A549 (cell line): ENCODE measurements at regions not wholly inside any gene's neighbourhood (a gene's known extent, or its start where the extent isn't known, plus 50 kb on each side); places are given as distances from the start of the nearest gene placed in this dataset.

ENCODE experiments used
- ATAC-seq, 2 experiments: fragments of 200-7000 bp in 1 of 2; fragments of >200 bp in 1 of 2; cut with Nextera tagmentation in 1 of 2; cut with Tn5 transposase in 1 of 2; 3 replicates each; pipeline versions ENCODE4 v1.8.0 to v1.9.1; 2018 to 2020; ENCODE audit warnings: mild to moderate bottlenecking in 1 of 2, moderate library complexity in 1 of 2
- CTCF ChIA-PET: fragments of 300-600 bp; sonication (Branson Sonifier 250); formaldehyde crosslinking; extraction: SDS; loops from one replicate; lab custom pipeline; 2021; ENCODE audit warnings: antibody characterized with exemption, inconsistent platforms; lab: Yijun Ruan, JAX
- POLR2A ChIA-PET: fragments of 350-600 bp; formaldehyde crosslinking; extraction: SDS; loops from one replicate; lab custom pipeline; 2021; ENCODE audit warnings: antibody characterized with exemption, inconsistent platforms; lab: Yijun Ruan, JAX
- DNase-seq, 2 experiments: peaks; one replicate each; pipeline versions ENCODE4 v3.0.0 to v3.0.0-alpha.2; 2011 to 2016; ENCODE audit warnings: low read depth in 1 of 2, low spot score in 1 of 2
- FAIRE-seq: peaks from 2 replicates; lab custom pipeline; 2011; peaks lifted over from hg19 to GRCh38; lab: Jason Lieb, UNC
- H3K27ac ChIP-seq, 2 experiments: fragments of >200 bp; sonication (Bioruptor Twin); formaldehyde crosslinking; 3 replicates each; pipeline ENCODE4 v1.5.1; 2016 to 2017
- H3K4me1 ChIP-seq: fragments of >200 bp; sonication (Bioruptor Twin); formaldehyde crosslinking; 3 replicates; pipeline ENCODE4 v1.6.1; 2016
- H3K4me2 ChIP-seq: fragments of >200 bp; sonication (Bioruptor Twin); formaldehyde crosslinking; 3 replicates; pipeline ENCODE4 v1.6.1; 2016
- H3K4me3 ChIP-seq: fragments of >200 bp; sonication (Bioruptor Twin); formaldehyde crosslinking; 3 replicates; pipeline ENCODE4 v1.5.1; 2016
- H3K9me3 ChIP-seq: fragments of >200 bp; sonication (Bioruptor Twin); formaldehyde crosslinking; 3 replicates; pipeline ENCODE4 v1.6.1; 2016
- BCL3 ChIP-seq: fragments of >200 bp; sonication (Bioruptor Twin); formaldehyde crosslinking; IDR thresholded peaks from 3 replicates; pipeline ENCODE4 v1.6.1; 2016
- BHLHE40 ChIP-seq: IDR thresholded peaks from 2 replicates; pipeline ENCODE4 v1.6.1; 2012; ENCODE audit warnings: low read depth, low read length, inconsistent platforms
- CBX8 ChIP-seq: fragments of 200-600 bp; sonication (generic); IDR thresholded peaks from 2 replicates; pipeline ENCODE4 v1.6.1; 2016
- CHD4 ChIP-seq: fragments of 200-600 bp; sonication (generic); IDR thresholded peaks from 2 replicates; pipeline ENCODE4 v1.6.1; 2016; ENCODE audit warnings: antibody characterized with exemption, mild to moderate bottlenecking, borderline replicate concordance
- EHMT2 ChIP-seq: fragments of 200-600 bp; sonication (generic); IDR thresholded peaks from 2 replicates; pipeline ENCODE4 v1.6.1; 2016; ENCODE audit warnings: antibody characterized with exemption, low read depth, mild to moderate bottlenecking, moderate library complexity
- EP300 ChIP-seq, 2 experiments: fragments of >200 bp; sonication (Bioruptor Twin); formaldehyde crosslinking; IDR thresholded peaks; 2 replicates in 1 of 2; 3 replicates in 1 of 2; pipeline ENCODE4 v1.6.1; 2016 to 2017
- FOSB ChIP-seq: fragments of 250-450 bp; sonication (Bioruptor Pico); IDR thresholded peaks from 2 replicates; pipeline ENCODE4 v1.5.0; 2020; ENCODE audit warnings: mild to moderate bottlenecking, moderate library complexity
- GATA3 ChIP-seq: IDR thresholded peaks from 2 replicates; pipeline ENCODE4 v1.6.1; 2012; ENCODE audit warnings: borderline replicate concordance
- HDAC2 ChIP-seq: fragments of 200-600 bp; sonication (generic); IDR thresholded peaks from 2 replicates; pipeline ENCODE4 v1.6.1; 2016
- JUNB ChIP-seq: fragments of >200 bp; sonication (Bioruptor Twin); formaldehyde crosslinking; IDR thresholded peaks from 2 replicates; pipeline ENCODE4 v1.6.1; 2016
- MAX ChIP-seq: IDR thresholded peaks from 2 replicates; pipeline ENCODE4 v1.6.1; 2012
- NR3C1 ChIP-seq: fragments of >200 bp; sonication (Bioruptor Twin); formaldehyde crosslinking; IDR thresholded peaks from 3 replicates; pipeline ENCODE4 v1.6.1; 2017
- PHF8 ChIP-seq: fragments of 200-600 bp; sonication (generic); IDR thresholded peaks from 2 replicates; pipeline ENCODE4 v1.6.1; 2016; ENCODE audit warnings: low read depth, mild to moderate bottlenecking, antibody characterized with exemption, moderate library complexity, borderline replicate concordance
- RAD21 ChIP-seq, 2 experiments: fragments of >200 bp in 1 of 2; sonication (Bioruptor Twin) in 1 of 2; formaldehyde crosslinking in 1 of 2; IDR thresholded peaks in 1 of 2; conservative IDR thresholded peaks in 1 of 2; 2 replicates in 1 of 2; 3 replicates in 1 of 2; pipeline ENCODE4 v1.6.1; 2012 to 2018; ENCODE audit warnings: inconsistent platforms in 1 of 2
- RCOR1 ChIP-seq: fragments of 150-350 bp; IDR thresholded peaks from 2 replicates; pipeline ENCODE4 v1.6.1; 2014; ENCODE audit warnings: antibody characterized with exemption, low read length, low read depth
- REST ChIP-seq: fragments of 200-600 bp; sonication (generic); IDR thresholded peaks from 2 replicates; pipeline ENCODE4 v1.6.1; 2016; ENCODE audit warnings: antibody characterized with exemption, mild to moderate bottlenecking, moderate library complexity
- SREBF2 ChIP-seq: fragments of 450-650 bp; IDR thresholded peaks from 2 replicates; pipeline ENCODE4 v1.6.1; 2014; ENCODE audit warnings: mild to moderate bottlenecking, moderate library complexity
- TFCP2L1 ChIP-seq: fragments of 250-450 bp; sonication (Bioruptor Pico); IDR thresholded peaks from 2 replicates; pipeline ENCODE4 v1.5.0; 2021; ENCODE audit warnings: mild to moderate bottlenecking
- WGBS: methylation state at CpG from one replicate; pipeline ENCODE4 v1.1.6; 2017; ENCODE audit errors: missing lambda C conversion rate; 5-methylcytosine and 5-hydroxymethylcytosine counted together
- TF ChIP-seq, protein P1 (sequence below): IDR thresholded peaks from 2 replicates; pipeline ENCODE4 v1.6.1; 2012
- TF ChIP-seq, protein P2 (sequence below): fragments of >200 bp; sonication (Bioruptor Twin); formaldehyde crosslinking; IDR thresholded peaks from 3 replicates; pipeline ENCODE4 v1.5.1; 2016

GRCh38 chr2:105611333-105611637 is 133.4 kb upstream of the NCK2 start:
- CTCF ChIA-PET, result no interaction called here
- no peaks in the 10 kb centered on the region for H3K9me3 ChIP-seq
- TF ChIP-seq HDAC2, result no peak
- TF ChIP-seq GATA3, result no peak
- TF ChIP-seq JUNB, result no peak
- TF ChIP-seq BCL3, result no peak
- TF ChIP-seq NR3C1, result no peak
- TF ChIP-seq PHF8, result no peak
- TF ChIP-seq FOSB (CRISPR knock-in tag), result no peak
- no peak for TF ChIP-seq BHLHE40
- TF ChIP-seq EHMT2, result no peak
- TF ChIP-seq MAX, result no peak
- TF ChIP-seq, protein P1, sequence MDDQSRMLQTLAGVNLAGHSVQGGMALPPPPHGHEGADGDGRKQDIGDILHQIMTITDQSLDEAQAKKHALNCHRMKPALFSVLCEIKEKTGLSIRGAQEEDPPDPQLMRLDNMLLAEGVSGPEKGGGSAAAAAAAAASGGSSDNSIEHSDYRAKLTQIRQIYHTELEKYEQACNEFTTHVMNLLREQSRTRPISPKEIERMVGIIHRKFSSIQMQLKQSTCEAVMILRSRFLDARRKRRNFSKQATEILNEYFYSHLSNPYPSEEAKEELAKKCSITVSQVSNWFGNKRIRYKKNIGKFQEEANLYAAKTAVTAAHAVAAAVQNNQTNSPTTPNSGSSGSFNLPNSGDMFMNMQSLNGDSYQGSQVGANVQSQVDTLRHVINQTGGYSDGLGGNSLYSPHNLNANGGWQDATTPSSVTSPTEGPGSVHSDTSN, result no peak
- TF ChIP-seq, protein P2, sequence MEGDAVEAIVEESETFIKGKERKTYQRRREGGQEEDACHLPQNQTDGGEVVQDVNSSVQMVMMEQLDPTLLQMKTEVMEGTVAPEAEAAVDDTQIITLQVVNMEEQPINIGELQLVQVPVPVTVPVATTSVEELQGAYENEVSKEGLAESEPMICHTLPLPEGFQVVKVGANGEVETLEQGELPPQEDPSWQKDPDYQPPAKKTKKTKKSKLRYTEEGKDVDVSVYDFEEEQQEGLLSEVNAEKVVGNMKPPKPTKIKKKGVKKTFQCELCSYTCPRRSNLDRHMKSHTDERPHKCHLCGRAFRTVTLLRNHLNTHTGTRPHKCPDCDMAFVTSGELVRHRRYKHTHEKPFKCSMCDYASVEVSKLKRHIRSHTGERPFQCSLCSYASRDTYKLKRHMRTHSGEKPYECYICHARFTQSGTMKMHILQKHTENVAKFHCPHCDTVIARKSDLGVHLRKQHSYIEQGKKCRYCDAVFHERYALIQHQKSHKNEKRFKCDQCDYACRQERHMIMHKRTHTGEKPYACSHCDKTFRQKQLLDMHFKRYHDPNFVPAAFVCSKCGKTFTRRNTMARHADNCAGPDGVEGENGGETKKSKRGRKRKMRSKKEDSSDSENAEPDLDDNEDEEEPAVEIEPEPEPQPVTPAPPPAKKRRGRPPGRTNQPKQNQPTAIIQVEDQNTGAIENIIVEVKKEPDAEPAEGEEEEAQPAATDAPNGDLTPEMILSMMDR, result no peak
- TF ChIP-seq SREBF2, result no peak
- TF ChIP-seq TFCP2L1, result no peak
- no peak overlapping the region for H3K4me2 ChIP-seq
- ATAC-seq, result no peak
- H3K4me3 ChIP-seq, result no peak overlapping the region
- H3K27ac ChIP-seq, result no peak overlapping the region
- DNase-seq, result no peak
- POLR2A ChIA-PET, result no interaction called here
- no peak for FAIRE-seq
- 55% methylated on average over 2 of the region's 2 CpGs for WGBS
- no peaks in the 10 kb centered on the region for H3K4me1 ChIP-seq

DNA sequence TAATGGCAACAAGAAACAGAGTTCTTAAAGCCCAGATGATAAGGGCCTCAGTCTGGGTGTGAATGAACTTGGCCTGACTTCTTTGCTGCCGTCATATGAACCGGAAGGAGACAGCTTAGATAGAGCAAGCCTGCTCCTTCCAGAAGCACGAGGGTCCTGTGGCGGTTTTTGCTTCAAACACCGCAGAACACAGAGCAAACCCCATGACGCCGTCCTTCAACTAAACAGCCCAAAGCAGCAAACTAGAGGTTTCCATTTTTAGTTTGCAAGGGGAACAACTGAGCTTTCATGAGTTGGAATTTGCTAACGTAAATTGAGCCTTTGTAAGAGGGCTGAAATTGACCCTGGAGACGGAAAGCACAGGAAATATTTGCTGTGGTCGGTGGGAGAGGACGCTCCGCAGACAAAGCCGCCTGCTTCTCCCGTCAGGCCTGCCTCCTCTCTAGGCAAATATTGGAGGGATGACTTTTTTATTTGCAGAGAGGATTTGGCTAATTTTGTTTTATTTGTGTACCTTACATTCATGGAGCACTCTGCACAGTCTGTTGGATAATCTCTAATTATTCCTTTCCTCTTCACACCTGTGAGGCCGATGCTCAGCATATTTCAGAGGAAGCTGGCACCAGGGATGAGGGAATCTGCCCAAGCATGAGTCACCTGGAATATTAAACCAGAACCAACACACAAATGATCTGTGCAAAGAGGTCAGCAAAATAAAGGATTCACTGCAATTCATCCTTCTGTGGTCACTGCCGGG is 134.0 kb upstream of the NCK2 start:
- no peaks in the 10 kb centered on the region for H3K9me3 ChIP-seq
- H3K27ac ChIP-seq, result no peak overlapping the region
- POLR2A ChIA-PET, result no interaction called here
- no peak for TF ChIP-seq EP300 (IDR thresholded peaks at IDR 0.05)
- TF ChIP-seq RCOR1, result no peak
- no peak for TF ChIP-seq CHD4
- no peak for TF ChIP-seq RAD21 (conservative IDR thresholded peaks at IDR 0.05 in 1 of 2, IDR thresholded peaks at IDR 0.05 in 1 of 2)
- no peak for TF ChIP-seq EHMT2
- TF ChIP-seq CBX8, result no peak
- no peak for TF ChIP-seq REST
- H3K4me1 ChIP-seq, result no peaks in the 10 kb centered on the region
- FAIRE-seq, result no peak
- CTCF ChIA-PET, result no interaction called here
- no peak overlapping the region for H3K4me2 ChIP-seq
- H3K4me3 ChIP-seq, result no peak overlapping the region
- no peak for DNase-seq
- no peak for ATAC-seq
- WGBS, result 80% methylated on average over 16 of the region's 16 CpGs
